NT2/D1 (cell line): ENCODE measurements at regions not wholly inside any gene's neighbourhood (a gene's known extent, or its start where the extent isn't known, plus 50 kb on each side); places are given as distances from the start of the nearest gene placed in this dataset.

Experiments used
- SUZ12 ChIP-seq: IDR thresholded peaks from 2 replicates; pipeline ENCODE4 v1.6.1; 2011; ENCODE audit not compliant: insufficient read length, insufficient read depth; ENCODE audit errors: extremely low read depth
- YY1 ChIP-seq: IDR thresholded peaks from 2 replicates; pipeline ENCODE4 v1.6.1; 2011; ENCODE audit not compliant: insufficient read length, insufficient read depth
- ZNF274 ChIP-seq: IDR thresholded peaks from 2 replicates; pipeline ENCODE4 v1.6.1; 2011; ENCODE audit warnings: mild to moderate bottlenecking, low read depth, low read length

GRCh38 chr1:214941061-214941460 is 141.5 kb upstream of the KCNK2 start:
- TF ChIP-seq YY1: no peak
- TF ChIP-seq ZNF274: no peak
- TF ChIP-seq SUZ12: no peak
